GM12872 (cell line): ENCODE measurements at regions not wholly inside any gene's neighbourhood (a gene's known extent, or its start where the extent isn't known, plus 50 kb on each side); places are given as distances from the start of the nearest gene placed in this dataset.

Experiments
- CTCF ChIP-seq: IDR thresholded peaks from 3 replicates; pipeline ENCODE4 v1.5.1; 2011; ENCODE audit warnings: low read depth, mild to moderate bottlenecking, low read length, moderate library complexity; ENCODE audit not compliant: insufficient read depth

GRCh38 chr11:33622806-33623205 is 77.8 kb downstream of the C11orf91 start:
- TF ChIP-seq CTCF = no peak

DNA sequence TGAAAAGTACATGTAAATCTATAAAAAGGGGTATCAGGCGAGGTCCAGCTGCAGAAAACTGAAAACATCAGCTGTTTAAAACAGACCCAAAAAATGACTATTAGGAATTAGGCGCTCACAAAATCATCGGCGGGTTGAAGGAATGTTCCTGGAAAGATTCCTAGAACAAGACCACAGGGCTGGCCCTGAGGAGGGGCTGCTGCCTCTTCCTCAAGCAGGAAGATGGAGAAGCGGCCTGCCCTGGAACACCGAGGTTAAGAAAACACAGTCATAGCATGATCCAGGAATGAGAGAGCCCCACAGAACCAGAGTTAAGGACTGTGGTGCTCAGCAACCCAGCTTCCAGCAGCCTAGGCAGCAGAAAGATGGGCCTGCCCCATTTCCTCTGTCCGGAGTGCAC is 78.4 kb downstream of the C11orf91 start:
- no peak for TF ChIP-seq CTCF

- TF ChIP-seq CTCF = no peak
These were observed 80.0 kb downstream of the C11orf91 start for GRCh38 chr11:33620423-33621171.

- no peak for TF ChIP-seq CTCF
These were observed 81.7 kb downstream of the C11orf91 start for GRCh38 chr11:33618956-33619355.

GRCh38 chr11:33618351-33618710 is 82.3 kb downstream of the C11orf91 start:
- TF ChIP-seq CTCF = no peak

DNA sequence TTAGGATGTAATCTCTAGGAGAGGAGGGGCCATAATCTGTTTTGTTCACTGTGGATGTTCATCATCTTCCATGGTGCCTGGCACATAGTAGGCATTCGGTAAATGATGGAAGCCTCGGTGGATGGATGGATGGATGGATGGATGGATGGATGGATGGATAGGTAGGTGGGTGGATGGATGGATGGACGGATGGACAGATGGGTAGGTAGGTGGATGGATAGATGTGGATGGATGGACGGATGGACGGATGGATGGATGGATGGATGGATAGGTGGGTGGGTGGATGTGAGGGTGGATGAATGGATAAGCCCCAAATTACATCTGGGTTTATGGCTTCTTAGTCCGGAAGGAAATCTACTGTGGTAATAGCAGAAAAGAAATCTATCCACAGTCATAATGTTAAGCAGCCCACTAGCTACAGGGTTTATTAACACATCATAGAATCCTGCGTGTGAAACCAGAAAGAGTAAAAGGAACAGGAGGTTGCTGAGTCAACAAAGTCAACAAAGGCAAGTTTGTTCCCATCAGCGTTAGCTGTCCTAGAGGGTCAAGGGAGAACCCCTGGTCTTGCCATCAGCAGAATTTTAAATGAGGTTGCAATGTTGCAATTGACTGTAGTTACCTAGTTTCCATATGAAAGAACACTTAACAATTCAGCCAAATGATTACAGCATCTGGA is 82.8 kb downstream of the C11orf91 start:
- no peak for TF ChIP-seq CTCF

DNA sequence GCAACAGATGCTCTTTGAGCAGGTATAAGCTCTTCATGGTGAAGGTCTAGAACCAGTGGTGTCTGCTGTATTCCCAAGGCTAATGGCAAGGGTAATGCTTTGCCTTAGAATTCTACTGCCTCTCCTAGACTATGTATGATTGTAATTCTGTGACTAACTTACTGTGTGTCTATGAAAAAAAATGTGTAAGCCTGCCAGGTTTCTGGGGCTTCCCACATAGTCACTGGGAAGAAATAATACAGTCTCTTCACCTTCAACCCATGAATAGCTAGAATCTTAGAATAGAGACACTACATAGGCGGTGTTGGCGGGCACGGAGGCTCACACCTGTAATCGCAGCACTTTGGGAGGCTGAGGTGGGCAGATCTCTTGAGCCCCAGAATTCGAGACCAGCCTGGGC is 84.1 kb downstream of the C11orf91 start:
- no peak for TF ChIP-seq CTCF
